SH-SY5Y (cell line): ENCODE measurements at regions not wholly inside any gene's neighbourhood (a gene's known extent, or its start where the extent isn't known, plus 50 kb on each side); places are given as distances from the start of the nearest gene placed in this dataset.

Experiments used
- GATA2 ChIP-seq: IDR thresholded peaks from 2 replicates; pipeline ENCODE4 v1.6.1; 2011; ENCODE audit warnings: mild to moderate bottlenecking, low read depth, low read length
- GATA3 ChIP-seq: IDR thresholded peaks from 2 replicates; pipeline ENCODE4 v1.6.1; 2011; ENCODE audit warnings: low read depth, mild to moderate bottlenecking, low read length, moderate library complexity

GRCh38 chr2:111653103-111653624 lies 230.8 kb downstream of the ANAPC1 start:
- TF ChIP-seq GATA3 (no peak), GATA2 (no peak)

- TF ChIP-seq GATA3 (no peak), GATA2 (no peak)
Observed at GRCh38 chr2:111653913-111654312, 230.1 kb downstream of the ANAPC1 start.

GRCh38 chr2:111654829-111655228 lies 229.2 kb downstream of the ANAPC1 start:
- TF ChIP-seq GATA3 (no peak), GATA2 (no peak)

DNA sequence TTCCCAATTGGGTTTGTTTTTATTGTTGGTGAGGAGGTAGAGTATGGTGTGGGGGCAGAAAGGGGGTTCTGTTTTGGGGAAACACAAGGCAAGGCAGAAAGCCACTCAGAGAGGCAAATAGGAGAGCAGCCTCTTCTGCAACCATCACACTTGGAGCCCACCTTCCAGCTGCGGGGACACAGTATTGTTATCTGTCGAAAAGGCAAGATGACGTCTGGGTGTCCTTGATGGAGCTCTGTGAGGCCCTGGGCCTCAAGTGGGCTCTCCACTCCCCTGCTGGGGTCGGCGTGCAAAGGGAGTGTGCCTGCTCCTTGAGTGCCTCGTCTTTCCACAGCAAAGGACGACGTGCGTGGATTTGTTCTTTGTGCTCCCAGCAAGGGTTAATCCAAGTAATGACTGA lies 227.6 kb downstream of the ANAPC1 start:
- no peak for TF ChIP-seq GATA2
- TF ChIP-seq GATA3 = no peak

- TF ChIP-seq GATA2 (no peak), GATA3 (no peak)
Observed at GRCh38 chr2:111656894-111657293, 227.1 kb downstream of the ANAPC1 start.

DNA sequence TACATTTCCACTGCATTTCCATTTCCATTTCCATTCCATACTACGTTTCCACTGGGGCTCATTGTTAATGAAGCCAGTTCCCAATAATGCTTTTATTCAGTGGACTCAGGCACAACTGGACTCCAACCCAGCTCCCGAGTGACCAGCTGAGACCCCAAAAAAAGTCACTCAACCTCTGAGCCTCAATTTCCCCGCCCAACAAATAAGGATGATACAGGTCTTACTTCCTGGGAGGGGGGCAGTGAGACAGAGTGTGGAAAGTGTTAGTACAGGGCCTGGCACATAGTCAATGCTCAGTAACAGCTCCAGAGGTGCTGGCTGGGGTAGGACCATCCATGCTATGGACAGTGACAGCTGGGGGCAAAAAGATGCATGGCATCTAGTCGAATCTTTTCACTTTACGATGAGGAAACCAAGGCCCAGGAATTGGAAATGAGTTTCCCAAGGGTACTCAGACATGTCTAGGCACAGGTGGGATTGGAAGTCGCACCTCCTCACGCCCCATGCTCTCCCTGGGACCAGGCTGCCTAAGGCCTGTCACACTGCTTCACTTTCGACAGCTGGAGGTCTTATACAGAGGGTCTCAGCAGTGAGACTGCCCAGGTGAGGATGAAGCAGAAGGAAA lies 226.5 kb downstream of the ANAPC1 start:
- TF ChIP-seq GATA3 = no peak
- TF ChIP-seq GATA2 = no peak

DNA sequence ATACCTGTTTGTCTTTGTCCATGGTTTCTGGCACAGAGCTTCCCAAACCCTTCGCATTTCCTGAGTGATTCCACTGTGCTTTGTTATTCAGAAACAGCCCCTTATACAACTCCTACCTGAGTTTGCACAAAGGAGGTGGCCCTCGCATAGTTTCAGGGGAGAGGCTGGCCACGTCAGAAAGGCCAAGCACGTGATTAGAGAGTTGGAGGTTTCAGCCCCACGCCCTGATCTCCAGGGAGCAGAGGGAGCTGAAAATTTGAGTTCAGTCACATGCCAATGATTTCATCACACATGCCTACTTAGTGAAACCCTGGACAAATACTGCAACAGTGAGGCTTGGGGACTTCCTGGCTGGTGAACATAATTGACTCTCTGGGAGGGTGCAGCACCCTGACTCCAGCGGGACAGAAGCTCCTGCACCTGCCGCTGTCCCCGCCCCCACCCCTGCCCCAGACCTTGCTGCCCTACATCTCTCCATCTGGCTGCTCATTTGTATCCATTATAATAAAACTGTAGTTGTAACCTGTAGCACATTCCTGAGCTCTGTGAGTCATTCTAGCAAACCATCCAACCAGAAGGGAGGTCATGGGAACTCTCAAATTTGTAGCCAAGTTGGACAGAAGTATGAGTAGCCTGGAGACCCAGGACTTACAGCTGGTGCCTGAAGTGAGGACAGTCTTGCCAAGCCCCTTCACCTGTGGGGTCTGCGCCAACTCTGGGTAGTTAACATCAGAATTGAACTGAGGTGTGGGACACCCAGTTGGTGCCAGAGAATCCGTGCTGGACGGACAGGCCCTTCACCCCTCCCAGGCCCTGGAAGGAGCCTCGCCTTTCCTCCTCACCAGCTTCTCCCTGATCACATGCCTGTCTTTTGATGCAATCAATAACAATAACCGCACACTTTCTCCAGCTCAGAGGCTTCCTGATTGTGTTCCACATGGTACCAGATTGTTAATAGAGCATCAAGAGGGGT lies 224.3 kb downstream of the ANAPC1 start:
- TF ChIP-seq GATA3 (no peak), GATA2 (no peak)

DNA sequence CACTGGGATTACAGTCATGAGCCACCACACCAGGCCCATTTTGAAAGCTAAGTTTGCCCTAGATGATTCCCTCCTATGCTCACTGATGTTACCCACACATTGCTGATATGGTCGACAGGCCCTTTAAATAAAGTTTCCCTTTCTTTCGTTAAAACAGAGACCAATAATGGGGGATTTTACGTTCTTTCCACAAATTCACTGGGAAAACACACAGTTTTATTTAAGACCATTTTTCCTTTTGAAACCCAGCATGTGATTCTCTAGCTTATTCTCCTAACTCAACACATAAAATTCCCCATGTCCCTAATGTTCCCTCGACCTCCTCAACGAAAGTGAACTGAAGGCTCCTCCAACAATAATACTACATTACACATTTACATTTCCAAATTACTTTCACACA lies 223.2 kb downstream of the ANAPC1 start:
- TF ChIP-seq GATA2 (no peak), GATA3 (no peak)

DNA sequence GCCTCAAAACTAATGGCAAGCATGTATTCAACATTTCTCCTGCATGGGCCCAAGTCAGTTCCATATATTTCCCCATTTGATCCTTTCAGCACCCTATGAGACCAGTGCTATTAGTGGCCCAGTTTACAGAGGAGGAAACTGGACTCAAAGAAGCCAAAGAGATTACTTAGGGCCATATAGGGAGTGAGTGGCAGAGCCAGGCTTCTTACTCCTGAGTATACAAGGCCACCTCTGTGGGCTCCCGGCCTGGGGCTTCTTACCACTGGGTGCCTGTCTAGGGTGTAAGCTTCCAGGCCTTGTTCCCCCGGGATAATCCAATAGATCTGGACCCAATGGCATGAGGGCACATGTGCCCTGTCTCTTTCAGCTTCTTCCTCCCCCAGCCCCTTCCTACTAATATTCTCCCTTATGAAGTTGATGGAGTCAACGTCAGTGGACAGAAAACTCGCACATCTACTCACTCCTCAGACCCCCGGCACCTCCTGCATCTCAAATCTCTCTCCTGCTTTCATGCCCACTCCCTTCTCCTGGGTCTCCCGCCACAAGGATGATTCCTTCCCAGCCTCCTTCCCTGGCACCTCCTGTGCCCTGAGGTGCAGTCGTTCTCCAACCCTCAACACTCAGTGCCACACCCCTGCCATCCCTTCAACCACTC lies 222.6 kb downstream of the ANAPC1 start:
- no peak for TF ChIP-seq GATA2
- TF ChIP-seq GATA3 = no peak

DNA sequence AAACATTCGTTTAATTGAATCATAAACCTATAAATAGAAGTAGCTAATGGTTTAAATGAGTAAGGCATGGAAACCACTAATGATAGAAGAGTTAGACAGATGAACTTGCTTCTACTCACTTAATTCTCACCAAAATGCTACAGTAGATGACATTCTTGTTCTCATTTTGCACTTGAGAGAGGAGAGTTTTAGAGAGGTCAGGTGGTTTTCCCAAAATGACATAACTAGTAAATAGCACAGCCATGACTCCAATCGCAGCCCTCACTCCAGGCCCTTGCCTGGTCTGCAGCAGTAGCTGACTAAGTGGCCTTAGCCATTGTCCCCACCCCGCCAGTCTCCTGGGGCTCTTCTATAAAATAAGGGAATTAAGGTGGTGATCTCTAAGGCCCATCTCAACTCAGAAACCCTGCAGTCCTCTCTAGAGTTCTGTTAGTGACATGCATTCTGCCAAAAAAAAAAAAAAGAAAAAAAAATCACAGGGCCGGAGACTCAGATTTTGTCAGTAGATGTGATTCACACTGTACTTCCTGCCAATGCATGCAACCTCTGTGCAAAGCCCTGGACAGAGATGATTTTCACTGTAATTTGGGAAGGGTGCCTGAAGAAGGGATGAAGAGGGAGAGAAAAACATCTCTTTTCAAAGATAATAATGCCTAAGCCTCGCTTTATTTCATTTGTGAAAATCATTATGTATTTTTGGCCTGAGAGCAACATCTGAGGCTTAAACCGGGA lies 221.8 kb downstream of the ANAPC1 start:
- no peak for TF ChIP-seq GATA3

- TF ChIP-seq GATA2 (no peak), GATA3 (no peak)
Observed at GRCh38 chr2:111662771-111663470, 221.1 kb downstream of the ANAPC1 start.

GRCh38 chr2:111663471-111664274 lies 220.3 kb downstream of the ANAPC1 start:
- TF ChIP-seq GATA3 (no peak), GATA2 (no peak)
